ENCODE measurements at regions not wholly inside any gene's neighbourhood (a gene's known extent, or its start where the extent isn't known, plus 50 kb on each side); places are given as distances from the start of the nearest gene placed in this dataset.

- Histone ChIP-seq H2AFZ (ENCODE audit: low read depth) (no peak overlapping the region), H3K4me3 (IDR thresholded peaks at IDR 0.05; ENCODE audit: insufficient read depth, low read depth, low read length) (no peak overlapping the region), H3K4me2 (no peak overlapping the region), H3K9ac (no peak overlapping the region), H3K4me1 (ENCODE audit: low read depth, poor library complexity, severe bottlenecking) (no peaks in the 10 kb centered on the region), H4K20me1 (ENCODE audit: insufficient read depth) (no peaks in the 10 kb centered on the region), H3K27me3 (ENCODE audit: insufficient read depth, low read depth) (no peaks in the 10 kb centered on the region), H3K79me2 (ENCODE audit: insufficient read depth, low read depth) (no peaks in the 10 kb centered on the region), H3K36me3 (ENCODE audit: insufficient read depth) (no peaks in the 10 kb centered on the region), H3K27ac (no peak overlapping the region)
- TF ChIP-seq, protein P1, sequence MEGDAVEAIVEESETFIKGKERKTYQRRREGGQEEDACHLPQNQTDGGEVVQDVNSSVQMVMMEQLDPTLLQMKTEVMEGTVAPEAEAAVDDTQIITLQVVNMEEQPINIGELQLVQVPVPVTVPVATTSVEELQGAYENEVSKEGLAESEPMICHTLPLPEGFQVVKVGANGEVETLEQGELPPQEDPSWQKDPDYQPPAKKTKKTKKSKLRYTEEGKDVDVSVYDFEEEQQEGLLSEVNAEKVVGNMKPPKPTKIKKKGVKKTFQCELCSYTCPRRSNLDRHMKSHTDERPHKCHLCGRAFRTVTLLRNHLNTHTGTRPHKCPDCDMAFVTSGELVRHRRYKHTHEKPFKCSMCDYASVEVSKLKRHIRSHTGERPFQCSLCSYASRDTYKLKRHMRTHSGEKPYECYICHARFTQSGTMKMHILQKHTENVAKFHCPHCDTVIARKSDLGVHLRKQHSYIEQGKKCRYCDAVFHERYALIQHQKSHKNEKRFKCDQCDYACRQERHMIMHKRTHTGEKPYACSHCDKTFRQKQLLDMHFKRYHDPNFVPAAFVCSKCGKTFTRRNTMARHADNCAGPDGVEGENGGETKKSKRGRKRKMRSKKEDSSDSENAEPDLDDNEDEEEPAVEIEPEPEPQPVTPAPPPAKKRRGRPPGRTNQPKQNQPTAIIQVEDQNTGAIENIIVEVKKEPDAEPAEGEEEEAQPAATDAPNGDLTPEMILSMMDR (conservative IDR thresholded peaks at IDR 0.05; ENCODE audit: low read depth, low read length): no peak
Measured at GRCh38 chr10:130901311-130902165, 410.0 kb downstream of the TCERG1L start.

- no peaks in the 10 kb centered on the region for H3K36me3 ChIP-seq (ENCODE audit: insufficient read depth)
- no peak overlapping the region for H3K4me2 ChIP-seq
- no peak overlapping the region for H3K9ac ChIP-seq
- no peaks in the 10 kb centered on the region for H4K20me1 ChIP-seq (ENCODE audit: insufficient read depth)
- no peak overlapping the region for H2AFZ ChIP-seq (ENCODE audit: low read depth)
- H3K27me3 ChIP-seq (ENCODE audit: insufficient read depth, low read depth): no peaks in the 10 kb centered on the region
- no peak overlapping the region for H3K27ac ChIP-seq
- no peaks in the 10 kb centered on the region for H3K4me1 ChIP-seq (ENCODE audit: low read depth, poor library complexity, severe bottlenecking)
- H3K79me2 ChIP-seq (ENCODE audit: insufficient read depth, low read depth): no peaks in the 10 kb centered on the region
- TF ChIP-seq, protein P1 (conservative IDR thresholded peaks at IDR 0.05; ENCODE audit: low read depth, low read length): no peak
- H3K4me3 ChIP-seq (IDR thresholded peaks at IDR 0.05; ENCODE audit: insufficient read depth, low read depth, low read length): no peak overlapping the region
Measured at GRCh38 chr10:130902471-130902870, 409.1 kb downstream of the TCERG1L start.

DNA sequence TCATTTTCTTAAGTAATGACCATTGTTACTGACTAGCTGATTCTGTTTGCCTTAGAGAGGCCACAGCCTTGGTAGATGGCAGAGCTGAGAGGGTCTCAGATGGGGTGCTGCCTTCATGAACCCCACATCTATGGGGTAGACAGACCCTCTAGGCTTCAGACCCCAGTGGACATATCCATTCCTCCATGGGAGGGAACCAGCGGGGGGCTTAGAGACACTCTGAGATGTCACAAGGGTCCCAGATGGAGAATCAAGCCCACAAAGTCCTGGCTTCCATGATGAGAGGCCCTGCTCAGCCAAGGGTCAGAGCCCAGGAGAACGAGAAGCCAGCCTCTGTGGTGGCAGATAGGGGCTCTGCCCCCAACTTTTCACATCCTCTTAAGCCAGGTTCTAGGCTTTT lies 408.6 kb downstream of the TCERG1L start:
- no peaks in the 10 kb centered on the region for H3K36me3 ChIP-seq (ENCODE audit: insufficient read depth)
- TF ChIP-seq, protein P1 (conservative IDR thresholded peaks at IDR 0.05; ENCODE audit: low read depth, low read length): no peak
- no peaks in the 10 kb centered on the region for H3K27me3 ChIP-seq (ENCODE audit: insufficient read depth, low read depth)

GRCh38 chr10:130904676-130905075 lies 406.8 kb downstream of the TCERG1L start:
- Histone ChIP-seq H3K36me3 (ENCODE audit: insufficient read depth) (no peaks in the 10 kb centered on the region), H3K79me2 (ENCODE audit: insufficient read depth, low read depth) (no peaks in the 10 kb centered on the region)

More for the DNA sequence above, 408.6 kb downstream of the TCERG1L start:
- no peak overlapping the region for H3K4me3 ChIP-seq (IDR thresholded peaks at IDR 0.05; ENCODE audit: insufficient read depth, low read depth, low read length)
- no peak overlapping the region for H3K4me2 ChIP-seq
- H3K79me2 ChIP-seq (ENCODE audit: insufficient read depth, low read depth): no peaks in the 10 kb centered on the region
- no peak overlapping the region for H2AFZ ChIP-seq (ENCODE audit: low read depth)
- no peak overlapping the region for H3K9ac ChIP-seq
- no peaks in the 10 kb centered on the region for H3K4me1 ChIP-seq (ENCODE audit: low read depth, poor library complexity, severe bottlenecking)
- no peaks in the 10 kb centered on the region for H4K20me1 ChIP-seq (ENCODE audit: insufficient read depth)
- no peak overlapping the region for H3K27ac ChIP-seq

More at GRCh38 chr10:130904676-130905075, 406.8 kb downstream of the TCERG1L start:
- H3K27me3 ChIP-seq (ENCODE audit: insufficient read depth, low read depth): no peaks in the 10 kb centered on the region
- H3K4me2 ChIP-seq: no peak overlapping the region
- H3K4me3 ChIP-seq (IDR thresholded peaks at IDR 0.05; ENCODE audit: insufficient read depth, low read depth, low read length): no peak overlapping the region
- no peaks in the 10 kb centered on the region for H4K20me1 ChIP-seq (ENCODE audit: insufficient read depth)
- H3K9ac ChIP-seq: no peak overlapping the region
- no peak overlapping the region for H2AFZ ChIP-seq (ENCODE audit: low read depth)
- H3K27ac ChIP-seq: no peak overlapping the region
- TF ChIP-seq, protein P1 (conservative IDR thresholded peaks at IDR 0.05; ENCODE audit: low read depth, low read length): no peak
- H3K4me1 ChIP-seq (ENCODE audit: low read depth, poor library complexity, severe bottlenecking): no peaks in the 10 kb centered on the region

Measured in KMS-11 (cell line).